Fibroblast of lung (primary cell): ENCODE measurements at regions not wholly inside any gene's neighbourhood (a gene's known extent, or its start where the extent isn't known, plus 50 kb on each side); places are given as distances from the start of the nearest gene placed in this dataset.

Experiments
- DNase-seq, 2 donors: peaks; one replicate each; pipeline versions ENCODE4 v3.0.0 to v3.0.0-alpha.2; 2010; ENCODE audit warnings: low read depth in 2 of 2
- H2AFZ ChIP-seq: 2 replicates; pipeline ENCODE4 v1.5.1; 2012; ENCODE audit warnings: low read length, control low read depth, inconsistent platforms
- H3K27ac ChIP-seq: 2 replicates; pipeline ENCODE4 v1.5.1; 2011; ENCODE audit warnings: low read length, control low read depth; ENCODE audit not compliant: insufficient read depth
- H3K27me3 ChIP-seq: 2 replicates; pipeline ENCODE4 v1.5.1; 2011; ENCODE audit warnings: mild to moderate bottlenecking, low read length; ENCODE audit not compliant: control insufficient read depth, insufficient read depth
- H3K36me3 ChIP-seq: 2 replicates; pipeline ENCODE4 v1.5.1; 2011; ENCODE audit warnings: low read length; ENCODE audit not compliant: control insufficient read depth, insufficient read depth
- H3K4me1 ChIP-seq: 2 replicates; pipeline ENCODE4 v1.5.1; 2011; ENCODE audit warnings: low read length; ENCODE audit not compliant: control insufficient read depth, insufficient read depth; ENCODE audit errors: extremely low read depth
- H3K4me2 ChIP-seq: 2 replicates; pipeline ENCODE4 v1.5.1; 2011; ENCODE audit warnings: low read length, control low read depth; ENCODE audit not compliant: insufficient read depth; ENCODE audit errors: extremely low read depth
- H3K4me3 ChIP-seq, 4 experiments: fragments of 200-600 bp in 1 of 4; sonication (generic) in 1 of 4; replicated peaks in 1 of 4; 2 replicates each; pipeline ENCODE4 v1.5.1; 2011 to 2016; ENCODE audit warnings: low read length in 4 of 4, low read depth in 3 of 4, mild to moderate bottlenecking in 3 of 4, control low read depth in 2 of 4, inconsistent platforms in 1 of 4, mixed read lengths in 1 of 4; ENCODE audit not compliant: insufficient read depth in 1 of 4; ENCODE audit errors: control extremely low read depth in 1 of 4
- H3K79me2 ChIP-seq: 2 replicates; pipeline ENCODE4 v1.5.1; 2012; ENCODE audit warnings: mild to moderate bottlenecking, low read length, inconsistent platforms; ENCODE audit not compliant: control insufficient read depth, insufficient read depth
- H3K9ac ChIP-seq: 2 replicates; pipeline ENCODE4 v1.5.1; 2011; ENCODE audit warnings: mild to moderate bottlenecking, low read length, control low read depth; ENCODE audit not compliant: insufficient read depth
- H3K9me3 ChIP-seq: 2 replicates; pipeline ENCODE4 v1.5.1; 2012; ENCODE audit warnings: low read depth, low read length; ENCODE audit not compliant: control insufficient read depth, insufficient read depth
- H4K20me1 ChIP-seq: 2 replicates; pipeline ENCODE4 v1.5.1; 2011; ENCODE audit warnings: low read length; ENCODE audit not compliant: control insufficient read depth, insufficient read depth; ENCODE audit errors: extremely low read depth
- EZH2 ChIP-seq: IDR thresholded peaks from 2 replicates; pipeline ENCODE4 v1.5.1; 2012; ENCODE audit warnings: low read length, control low read depth, mild to moderate bottlenecking; ENCODE audit errors: missing control alignments
- TF ChIP-seq, protein P1 (sequence below), 2 donors: IDR thresholded peaks in 1 of 2; conservative IDR thresholded peaks in 1 of 2; 1 replicate in 1 of 2; 2 replicates in 1 of 2; pipeline ENCODE4 v1.5.1; 2011 to 2012; ENCODE audit warnings: low read length in 2 of 2, control low read depth in 1 of 2, inconsistent platforms in 1 of 2, low read depth in 1 of 2, mild to moderate bottlenecking in 1 of 2

DNA sequence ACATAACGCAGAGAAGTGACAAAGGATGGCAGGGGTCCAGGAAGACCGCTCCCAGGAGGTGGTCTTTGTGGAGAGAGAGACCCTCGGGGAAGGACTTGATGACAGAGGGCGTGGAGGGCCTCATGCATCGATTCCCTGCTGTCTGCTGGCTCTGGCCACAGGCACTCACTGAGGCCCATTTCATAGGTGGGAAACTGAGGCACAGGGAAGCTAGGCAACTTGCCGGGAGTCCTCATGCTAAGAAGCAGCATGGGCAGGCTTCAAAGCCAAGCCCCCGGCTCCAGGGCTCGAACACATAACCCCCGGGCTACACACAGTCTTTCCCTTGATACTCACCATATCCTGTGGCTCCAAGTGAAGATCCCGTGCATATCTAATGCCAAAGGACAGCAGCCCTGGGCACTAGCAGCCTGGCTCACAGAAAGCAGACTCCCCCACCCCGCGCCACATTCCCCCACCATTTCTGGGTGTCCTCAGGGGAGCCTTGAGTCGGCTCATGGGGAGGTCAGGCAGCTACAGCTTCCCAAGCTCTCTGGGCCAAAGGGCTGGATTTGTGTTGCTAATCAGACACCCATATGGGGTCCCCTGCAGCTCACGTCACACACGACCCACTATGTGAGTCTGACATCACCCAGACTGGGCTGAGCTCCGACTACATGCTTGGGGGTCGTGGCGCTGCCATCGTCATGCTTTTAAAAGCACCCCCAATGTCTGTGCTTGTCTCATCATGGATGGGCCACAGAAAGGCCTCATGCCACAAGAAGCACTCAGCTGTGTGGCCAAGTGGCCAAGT, 130.9 kb upstream of the PMEPA1 start:
- H3K27me3 ChIP-seq = no peaks in the 10 kb centered on the region
- H3K36me3 ChIP-seq = no peaks in the 10 kb centered on the region
- no peak overlapping the region for H3K9ac ChIP-seq
- no peak for DNase-seq
- H3K4me2 ChIP-seq = no peak overlapping the region
- TF ChIP-seq, protein P1, sequence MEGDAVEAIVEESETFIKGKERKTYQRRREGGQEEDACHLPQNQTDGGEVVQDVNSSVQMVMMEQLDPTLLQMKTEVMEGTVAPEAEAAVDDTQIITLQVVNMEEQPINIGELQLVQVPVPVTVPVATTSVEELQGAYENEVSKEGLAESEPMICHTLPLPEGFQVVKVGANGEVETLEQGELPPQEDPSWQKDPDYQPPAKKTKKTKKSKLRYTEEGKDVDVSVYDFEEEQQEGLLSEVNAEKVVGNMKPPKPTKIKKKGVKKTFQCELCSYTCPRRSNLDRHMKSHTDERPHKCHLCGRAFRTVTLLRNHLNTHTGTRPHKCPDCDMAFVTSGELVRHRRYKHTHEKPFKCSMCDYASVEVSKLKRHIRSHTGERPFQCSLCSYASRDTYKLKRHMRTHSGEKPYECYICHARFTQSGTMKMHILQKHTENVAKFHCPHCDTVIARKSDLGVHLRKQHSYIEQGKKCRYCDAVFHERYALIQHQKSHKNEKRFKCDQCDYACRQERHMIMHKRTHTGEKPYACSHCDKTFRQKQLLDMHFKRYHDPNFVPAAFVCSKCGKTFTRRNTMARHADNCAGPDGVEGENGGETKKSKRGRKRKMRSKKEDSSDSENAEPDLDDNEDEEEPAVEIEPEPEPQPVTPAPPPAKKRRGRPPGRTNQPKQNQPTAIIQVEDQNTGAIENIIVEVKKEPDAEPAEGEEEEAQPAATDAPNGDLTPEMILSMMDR (conservative IDR thresholded peaks at IDR 0.05 in 1 of 2, IDR thresholded peaks at IDR 0.05 in 1 of 2; ENCODE audit: low read depth in 1 of 2, low read length in 2 of 2) = no peak
- no peak for TF ChIP-seq EZH2
- no peak overlapping the region for H3K27ac ChIP-seq
- H2AFZ ChIP-seq = no peak overlapping the region
- H3K4me3 ChIP-seq = no peak overlapping the region
- H3K9me3 ChIP-seq = no peaks in the 10 kb centered on the region
- H3K79me2 ChIP-seq = no peaks in the 10 kb centered on the region
- no peaks in the 10 kb centered on the region for H4K20me1 ChIP-seq
- H3K4me1 ChIP-seq = no peaks in the 10 kb centered on the region

DNA sequence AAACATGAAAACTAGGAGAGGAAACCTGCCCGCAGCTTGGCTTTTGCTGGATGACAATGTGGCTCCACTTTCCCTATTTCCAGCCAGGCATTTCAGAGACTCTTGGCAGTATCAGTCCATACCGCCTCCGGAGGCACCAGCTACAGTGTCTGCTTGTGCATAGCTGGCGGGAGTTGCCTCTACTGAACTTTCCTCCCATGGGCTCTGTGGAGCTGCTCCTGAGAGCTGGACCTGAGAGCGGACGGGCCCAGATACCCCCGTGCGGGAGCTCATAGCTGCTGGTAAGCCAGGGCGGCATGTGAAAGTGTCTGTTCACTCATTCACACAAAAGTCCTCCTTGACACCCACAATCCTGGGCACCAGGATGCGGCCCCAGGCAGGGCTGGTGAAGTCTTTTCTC, 130.3 kb upstream of the PMEPA1 start:
- Histone ChIP-seq H2AFZ (no peak overlapping the region), H3K36me3 (no peaks in the 10 kb centered on the region), H3K4me3 (no peak overlapping the region), H4K20me1 (no peaks in the 10 kb centered on the region), H3K4me1 (no peaks in the 10 kb centered on the region), H3K4me2 (no peak overlapping the region), H3K27ac (no peak overlapping the region), H3K27me3 (no peaks in the 10 kb centered on the region), H3K9ac (no peak overlapping the region), H3K79me2 (no peaks in the 10 kb centered on the region), H3K9me3 (no peaks in the 10 kb centered on the region)
- peak in 1 of 2 donors; percentile 19 for DNase-seq
- no peak for TF ChIP-seq EZH2
- TF ChIP-seq, protein P1 (conservative IDR thresholded peaks at IDR 0.05 in 1 of 2, IDR thresholded peaks at IDR 0.05 in 1 of 2; ENCODE audit: low read depth in 1 of 2, low read length in 2 of 2) = no peak

DNA sequence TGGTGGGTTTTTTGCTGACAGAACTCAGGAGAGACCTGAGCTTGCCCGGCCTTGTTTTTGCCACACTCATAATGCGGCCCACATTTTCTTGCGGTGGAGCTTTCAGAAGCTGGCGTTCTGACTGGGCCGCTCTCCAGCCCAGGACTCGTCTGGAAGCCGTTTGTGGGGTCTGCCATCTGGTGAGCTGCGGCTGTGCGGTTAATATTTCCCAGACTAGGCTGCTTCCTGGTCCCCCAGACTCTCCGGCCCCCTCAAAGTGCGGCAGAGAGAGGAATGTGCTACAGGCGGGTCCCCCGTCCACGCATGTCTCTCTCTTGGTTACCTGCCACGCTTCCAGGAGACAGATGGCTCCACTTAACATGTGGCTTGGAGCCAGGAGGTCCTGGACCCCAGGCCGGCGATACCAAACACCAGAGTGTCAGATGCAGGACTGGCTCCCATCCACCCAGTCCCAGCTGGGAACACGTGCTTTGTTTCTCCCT, 128.9 kb upstream of the PMEPA1 start:
- Histone ChIP-seq H3K27ac (no peak overlapping the region), H3K4me2 (no peak overlapping the region), H3K36me3 (no peaks in the 10 kb centered on the region), H3K4me3 (no peak overlapping the region), H3K9ac (no peak overlapping the region), H3K4me1 (no peaks in the 10 kb centered on the region), H4K20me1 (no peaks in the 10 kb centered on the region), H2AFZ (no peak overlapping the region), H3K27me3 (no peaks in the 10 kb centered on the region), H3K9me3 (no peaks in the 10 kb centered on the region), H3K79me2 (no peaks in the 10 kb centered on the region)
- DNase-seq = peak in 1 of 2 donors; percentile 92
- no peak for TF ChIP-seq EZH2
- TF ChIP-seq, protein P1 (conservative IDR thresholded peaks at IDR 0.05 in 1 of 2, IDR thresholded peaks at IDR 0.05 in 1 of 2; ENCODE audit: low read depth in 1 of 2, low read length in 2 of 2) = no peak
